Keratinocyte (primary cell): ENCODE measurements at regions not wholly inside any gene's neighbourhood (a gene's known extent, or its start where the extent isn't known, plus 50 kb on each side); places are given as distances from the start of the nearest gene placed in this dataset.

ENCODE experiments used
- DNase-seq: peaks from one replicate; pipeline ENCODE4 v3.0.0-alpha.2; 2011; ENCODE audit warnings: low read depth, missing footprints, low spot score
- FAIRE-seq: peaks from 2 replicates; lab custom pipeline; 2011; peaks lifted over from hg19 to GRCh38; lab: Jason Lieb, UNC
- H2AFZ ChIP-seq: 2 replicates; pipeline ENCODE4 v1.6.0; 2012; ENCODE audit warnings: low read length, control low read depth, inconsistent platforms; ENCODE audit not compliant: control insufficient read depth
- H3K27ac ChIP-seq: 2 replicates; pipeline ENCODE4 v1.5.1; 2011; ENCODE audit warnings: low read length; ENCODE audit not compliant: control insufficient read depth, insufficient read depth
- H3K27me3 ChIP-seq: 3 replicates; pipeline ENCODE4 v1.6.0; 2011; ENCODE audit warnings: low read length; ENCODE audit not compliant: control insufficient read depth, insufficient read depth; ENCODE audit errors: extremely low read depth
- H3K36me3 ChIP-seq, 2 experiments: 2 replicates in 1 of 2; 3 replicates in 1 of 2; pipeline ENCODE4 v1.5.1; 2011; ENCODE audit warnings: low read length in 2 of 2, mild to moderate bottlenecking in 1 of 2; ENCODE audit not compliant: control insufficient read depth in 2 of 2, insufficient read depth in 2 of 2; ENCODE audit errors: extremely low read depth in 1 of 2
- H3K4me1 ChIP-seq: 3 replicates; pipeline ENCODE4 v1.5.1; 2011; ENCODE audit warnings: low read length; ENCODE audit not compliant: control insufficient read depth, insufficient read depth; ENCODE audit errors: extremely low read depth
- H3K4me2 ChIP-seq: 3 replicates; pipeline ENCODE4 v1.6.0; 2011; ENCODE audit warnings: low read depth, low read length; ENCODE audit not compliant: control insufficient read depth, insufficient read depth; ENCODE audit errors: extremely low read depth
- H3K4me3 ChIP-seq, 3 experiments: fragments of 200-600 bp in 1 of 3; sonication (generic) in 1 of 3; 2 replicates in 2 of 3; 3 replicates in 1 of 3; pipeline ENCODE4 v1.5.1; 2011 to 2016; ENCODE audit warnings: low read length in 3 of 3, mild to moderate bottlenecking in 3 of 3, control low read depth in 2 of 3, inconsistent platforms in 1 of 3, low read depth in 1 of 3, mixed read lengths in 1 of 3, mixed run types in 1 of 3, moderate library complexity in 1 of 3; ENCODE audit not compliant: control insufficient read depth in 2 of 3, insufficient read depth in 2 of 3; ENCODE audit errors: extremely low read depth in 1 of 3
- H3K79me2 ChIP-seq: 2 replicates; pipeline ENCODE4 v1.6.0; 2012; ENCODE audit warnings: low read length; ENCODE audit not compliant: control insufficient read depth, insufficient read depth
- H3K9ac ChIP-seq: 3 replicates; pipeline ENCODE4 v1.6.0; 2011; ENCODE audit warnings: low read length; ENCODE audit not compliant: control insufficient read depth, insufficient read depth; ENCODE audit errors: extremely low read depth
- H3K9me1 ChIP-seq: 3 replicates; pipeline ENCODE4 v1.6.0; 2011; ENCODE audit warnings: low read length; ENCODE audit not compliant: control insufficient read depth, insufficient read depth; ENCODE audit errors: extremely low read depth
- H3K9me3 ChIP-seq: 2 replicates; pipeline ENCODE4 v1.5.1; 2012; ENCODE audit warnings: low read depth, low read length; ENCODE audit not compliant: control insufficient read depth
- H4K20me1 ChIP-seq: 3 replicates; pipeline ENCODE4 v1.6.0; 2011; ENCODE audit warnings: low read length; ENCODE audit not compliant: control insufficient read depth, insufficient read depth; ENCODE audit errors: extremely low read depth
- EZH2 ChIP-seq: IDR thresholded peaks from one replicate; pipeline ENCODE4 v1.6.1; 2012; ENCODE audit warnings: inconsistent platforms, mild to moderate bottlenecking, low read length, moderate library complexity
- dilution Hi-C: fragments of 300-500 bp; cut with MboI; formaldehyde crosslinking; loops from one replicate; pipeline ENCODE4 v1.7.0; 2020; ENCODE audit warnings: low sequenced_read_pairs; ENCODE audit not compliant: extremely low pct_ligation_motif_present
- TF ChIP-seq, protein P1 (sequence below), 3 experiments: IDR thresholded peaks in 1 of 3; conservative IDR thresholded peaks in 1 of 3; optimal IDR thresholded peaks in 1 of 3; 2 replicates in 2 of 3; 3 replicates in 1 of 3; pipeline versions ENCODE3 to v1.5.1; 2011; ENCODE audit warnings: low read length in 3 of 3, mild to moderate bottlenecking in 3 of 3, moderate library complexity in 2 of 3, control low read depth in 1 of 3, inconsistent platforms in 1 of 3; ENCODE audit not compliant: insufficient read depth in 2 of 3; ENCODE audit errors: extremely low read depth in 1 of 3

DNA sequence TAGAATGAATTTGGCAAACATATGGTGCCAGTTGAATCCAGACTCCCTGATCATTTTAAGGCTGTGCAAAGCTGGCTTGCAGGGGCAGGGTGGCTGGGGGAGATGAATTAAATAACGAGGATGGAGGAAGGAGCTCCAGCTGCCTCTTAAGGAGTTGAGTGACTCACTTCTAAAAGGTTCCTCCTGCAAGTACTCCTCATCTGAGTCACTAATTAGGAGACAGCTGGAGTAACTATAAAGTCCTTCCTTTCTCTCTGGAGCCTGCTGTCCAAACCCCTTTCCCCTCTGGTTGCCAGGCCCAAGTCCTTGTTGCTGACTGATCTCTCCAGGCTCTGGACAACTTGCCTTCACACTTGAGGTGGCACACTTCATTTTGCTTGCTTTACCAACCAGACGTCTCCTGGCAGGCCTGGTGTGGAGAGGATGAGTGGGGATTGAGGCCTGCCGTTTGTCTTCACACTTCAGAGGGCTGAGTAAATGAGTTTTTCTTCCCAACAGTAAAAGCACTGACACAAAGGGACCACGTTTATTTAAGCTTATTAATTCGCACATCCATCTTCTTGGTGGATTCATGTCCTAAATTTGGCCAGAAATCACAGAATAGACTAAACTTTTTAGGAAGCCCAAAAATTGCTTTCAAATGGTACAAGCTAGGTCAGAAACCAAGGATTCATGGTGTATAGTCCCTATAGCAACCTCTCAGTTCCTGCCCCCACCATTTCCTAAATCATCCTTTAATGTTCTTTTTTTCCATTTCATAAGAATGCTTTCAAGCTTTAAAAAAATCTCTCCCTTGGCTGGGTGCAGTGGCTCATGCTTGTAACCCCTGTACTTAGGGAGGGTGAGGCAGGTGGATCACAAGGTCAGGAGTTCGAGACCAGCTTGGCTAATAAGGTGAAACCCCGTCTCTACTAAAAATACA, 90.5 kb upstream of the MYRIP start:
- H3K27ac ChIP-seq: no peak overlapping the region
- FAIRE-seq (no peak), DNase-seq (no peak)
- no peak overlapping the region for H2AFZ ChIP-seq
- H3K4me1 ChIP-seq: no peaks in the 10 kb centered on the region
- no peak overlapping the region for H3K4me3 ChIP-seq
- H3K27me3 ChIP-seq: no peaks in the 10 kb centered on the region
- dilution Hi-C loops: no loop called here
- H3K9me3 ChIP-seq: no peaks in the 10 kb centered on the region
- no peaks in the 10 kb centered on the region for H3K36me3 ChIP-seq
- no peaks in the 10 kb centered on the region for H4K20me1 ChIP-seq
- H3K9ac ChIP-seq: no peak overlapping the region
- H3K79me2 ChIP-seq: no peaks in the 10 kb centered on the region
- H3K9me1 ChIP-seq: no peaks in the 10 kb centered on the region
- no peak for TF ChIP-seq EZH2
- TF ChIP-seq, protein P1, sequence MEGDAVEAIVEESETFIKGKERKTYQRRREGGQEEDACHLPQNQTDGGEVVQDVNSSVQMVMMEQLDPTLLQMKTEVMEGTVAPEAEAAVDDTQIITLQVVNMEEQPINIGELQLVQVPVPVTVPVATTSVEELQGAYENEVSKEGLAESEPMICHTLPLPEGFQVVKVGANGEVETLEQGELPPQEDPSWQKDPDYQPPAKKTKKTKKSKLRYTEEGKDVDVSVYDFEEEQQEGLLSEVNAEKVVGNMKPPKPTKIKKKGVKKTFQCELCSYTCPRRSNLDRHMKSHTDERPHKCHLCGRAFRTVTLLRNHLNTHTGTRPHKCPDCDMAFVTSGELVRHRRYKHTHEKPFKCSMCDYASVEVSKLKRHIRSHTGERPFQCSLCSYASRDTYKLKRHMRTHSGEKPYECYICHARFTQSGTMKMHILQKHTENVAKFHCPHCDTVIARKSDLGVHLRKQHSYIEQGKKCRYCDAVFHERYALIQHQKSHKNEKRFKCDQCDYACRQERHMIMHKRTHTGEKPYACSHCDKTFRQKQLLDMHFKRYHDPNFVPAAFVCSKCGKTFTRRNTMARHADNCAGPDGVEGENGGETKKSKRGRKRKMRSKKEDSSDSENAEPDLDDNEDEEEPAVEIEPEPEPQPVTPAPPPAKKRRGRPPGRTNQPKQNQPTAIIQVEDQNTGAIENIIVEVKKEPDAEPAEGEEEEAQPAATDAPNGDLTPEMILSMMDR (optimal IDR thresholded peaks at IDR 0.05 in 1 of 3, IDR thresholded peaks at IDR 0.05 in 1 of 3, conservative IDR thresholded peaks at IDR 0.05 in 1 of 3; ENCODE audit: extremely low read depth in 1 of 3, insufficient read depth in 2 of 3, low read length in 3 of 3): no peak
- no peak overlapping the region for H3K4me2 ChIP-seq

DNA sequence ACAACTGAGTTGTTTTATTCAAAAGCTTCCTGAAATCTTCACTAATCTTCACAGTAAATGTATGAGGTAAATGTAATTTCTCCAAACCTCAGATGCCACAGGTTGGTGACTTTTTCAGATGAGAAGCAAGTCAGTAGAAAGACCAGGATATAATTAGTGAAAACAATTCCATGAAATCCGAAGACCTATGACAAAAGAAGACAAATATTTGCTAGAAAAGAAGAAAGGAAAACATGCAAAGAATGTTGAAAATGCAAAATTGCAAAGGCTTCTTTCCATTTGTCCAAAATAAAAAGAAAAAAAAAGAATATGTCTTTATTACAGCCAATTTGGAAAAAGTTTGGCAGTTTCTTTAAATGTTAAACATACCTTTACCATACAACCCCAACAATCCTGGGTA, 88.3 kb upstream of the MYRIP start:
- no peaks in the 10 kb centered on the region for H3K36me3 ChIP-seq
- no peak overlapping the region for H3K9ac ChIP-seq
- H2AFZ ChIP-seq: no peak overlapping the region
- no peak for DNase-seq
- no peaks in the 10 kb centered on the region for H3K4me1 ChIP-seq
- H3K4me3 ChIP-seq: no peak overlapping the region
- TF ChIP-seq, protein P1 (optimal IDR thresholded peaks at IDR 0.05 in 1 of 3, IDR thresholded peaks at IDR 0.05 in 1 of 3, conservative IDR thresholded peaks at IDR 0.05 in 1 of 3; ENCODE audit: extremely low read depth in 1 of 3, insufficient read depth in 2 of 3, low read length in 3 of 3): no peak
- TF ChIP-seq EZH2: no peak
- H3K4me2 ChIP-seq: no peak overlapping the region
- peak; percentile 39 for FAIRE-seq
- H3K27ac ChIP-seq: no peak overlapping the region
- dilution Hi-C loops: no loop called here
- H3K9me1 ChIP-seq: no peaks in the 10 kb centered on the region
- H3K9me3 ChIP-seq: no peaks in the 10 kb centered on the region
- H3K79me2 ChIP-seq: no peaks in the 10 kb centered on the region
- H3K27me3 ChIP-seq: peaks cover 5% of the 10 kb centered on the region
- H4K20me1 ChIP-seq: no peaks in the 10 kb centered on the region
